HepG2 (cell line): ENCODE measurements at regions not wholly inside any gene's neighbourhood (a gene's known extent, or its start where the extent isn't known, plus 50 kb on each side); places are given as distances from the start of the nearest gene placed in this dataset.

Source experiments
- EP300 ChIP-seq, 3 experiments: sonication (generic) in 1 of 3; formaldehyde crosslinking in 1 of 3; IDR thresholded peaks; 2 replicates each; pipeline versions ENCODE4 v1.5.1 to v1.6.1; 2011 to 2020; ENCODE audit warnings: low read depth in 2 of 3, low read length in 2 of 3, borderline replicate concordance in 1 of 3, improper control_type of control experiment in 1 of 3, mild to moderate bottlenecking in 1 of 3, missing genetic modification reagents in 1 of 3, moderate library complexity in 1 of 3
- PATZ1 ChIP-seq: sonication (generic); formaldehyde crosslinking; IDR thresholded peaks from 2 replicates; pipeline ENCODE4 v1.4.0; 2020; ENCODE audit warnings: missing genetic modification reagents
- SAP130 ChIP-seq: IDR thresholded peaks from 2 replicates; pipeline ENCODE4 v1.6.1; 2016; ENCODE audit warnings: low read depth

- TF ChIP-seq PATZ1 (CRISPR knock-in tag) (no peak), SAP130 (CRISPR knock-in tag) (no peak), EP300 (IDR thresholded peaks at IDR 0.05; ENCODE audit: low read depth in 2 of 2, low read length in 2 of 2) (no peak), EP300 (CRISPR knock-in tag; IDR thresholded peaks at IDR 0.05; ENCODE audit: borderline replicate concordance) (no peak)
These were observed 165.0 kb upstream of the PLXNA2 start for GRCh38 chr1:208409176-208409575.
